GM18505 (cell line): ENCODE measurements at regions not wholly inside any gene's neighbourhood (a gene's known extent, or its start where the extent isn't known, plus 50 kb on each side); places are given as distances from the start of the nearest gene placed in this dataset.

Experiments
- ATAC-seq: cut with Tn5 transposase; IDR thresholded peaks from one replicate; pipeline ENCODE4 v1.9.1; 2021; ENCODE audit not compliant: unreplicated experiment
- POLR2A ChIP-seq: IDR thresholded peaks from 4 replicates; pipeline ENCODE4 v1.6.1; 2011; ENCODE audit warnings: borderline replicate concordance; ENCODE audit not compliant: insufficient read depth, insufficient read length; ENCODE audit errors: extremely low read depth

GRCh38 chr21:35256468-35256988 is 207.4 kb upstream of the RUNX1 start:
- no peak for TF ChIP-seq POLR2A
- ATAC-seq: no peak

- no peak for TF ChIP-seq POLR2A
- ATAC-seq: no peak
Measured at GRCh38 chr21:35254765-35255138, 205.7 kb upstream of the RUNX1 start.

DNA sequence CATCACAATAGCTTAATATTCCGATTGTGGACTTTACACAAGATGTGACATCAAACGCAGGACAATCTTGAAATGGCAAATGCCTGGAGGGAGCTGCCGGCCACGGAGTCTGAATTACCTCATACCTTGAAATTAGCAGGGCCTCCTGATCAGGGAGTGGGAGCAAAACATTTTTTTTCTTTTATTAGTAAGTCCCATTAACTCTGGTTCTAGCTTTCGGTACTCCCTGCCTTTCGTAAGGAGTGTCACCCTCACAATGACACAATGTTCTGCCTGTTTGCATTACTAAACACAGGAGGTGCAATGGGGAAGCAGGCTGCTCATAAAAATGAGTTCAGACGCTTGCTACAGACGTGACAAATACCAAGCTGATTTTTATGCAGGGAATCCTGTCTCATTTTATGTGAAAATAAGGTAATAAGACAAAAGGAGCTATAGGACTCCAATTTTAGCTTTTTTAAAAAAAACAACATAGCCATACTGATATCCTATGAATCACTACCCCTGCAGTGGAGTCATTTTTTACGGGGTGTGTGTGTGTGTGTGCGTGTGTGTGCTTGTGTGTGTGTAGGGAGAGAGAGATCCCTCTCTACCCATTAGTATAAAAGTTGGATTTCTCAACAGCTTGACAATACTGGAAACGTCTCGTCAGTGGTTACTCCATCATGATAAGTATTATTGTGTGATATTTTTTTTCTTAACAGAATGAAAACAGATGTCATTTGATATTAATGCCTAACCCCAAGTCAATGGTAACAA is 205.1 kb upstream of the RUNX1 start:
- TF ChIP-seq POLR2A: no peak
- ATAC-seq: no peak

DNA sequence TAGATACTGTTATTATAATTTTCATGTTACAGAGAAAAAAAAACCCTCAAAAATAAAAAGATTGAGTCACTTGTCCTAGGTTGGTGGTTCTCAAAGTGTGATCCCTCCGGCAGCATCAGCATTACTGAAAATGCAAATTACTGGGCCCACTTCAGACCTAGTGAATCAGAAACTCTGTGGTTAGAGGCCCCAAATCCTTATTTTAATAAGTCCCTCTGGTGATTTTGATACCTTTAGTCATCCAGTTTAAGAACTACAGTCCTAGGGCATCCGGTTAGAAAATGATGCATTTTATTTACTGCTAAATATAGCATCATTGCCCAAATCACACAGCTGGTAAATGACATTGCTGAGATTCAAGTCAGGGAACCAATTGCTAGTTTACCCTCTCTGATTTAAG is 203.7 kb upstream of the RUNX1 start:
- no peak for ATAC-seq
- no peak for TF ChIP-seq POLR2A

DNA sequence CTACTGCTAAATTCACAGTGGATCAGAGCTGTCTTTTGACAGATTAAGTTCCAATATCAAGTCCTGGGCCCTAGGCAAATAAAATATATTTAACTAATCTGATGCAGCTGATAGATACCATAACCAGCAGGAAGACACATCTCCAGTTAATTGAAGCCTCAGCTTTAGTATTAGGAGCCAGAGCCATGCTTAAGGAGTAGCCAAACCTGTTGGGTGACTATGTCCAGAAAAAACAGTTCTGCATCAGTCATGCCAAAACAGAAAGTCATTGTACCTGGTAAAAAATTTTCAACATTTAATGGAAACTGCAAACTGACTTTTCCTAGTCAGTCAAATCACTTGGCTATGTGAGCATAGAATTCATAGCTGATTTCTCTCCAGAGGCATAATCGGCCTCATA is 200.5 kb upstream of the RUNX1 start:
- TF ChIP-seq POLR2A: no peak
- no peak for ATAC-seq

- ATAC-seq: no peak
- no peak for TF ChIP-seq POLR2A
Measured at GRCh38 chr21:35245879-35246278, 196.8 kb upstream of the RUNX1 start.

DNA sequence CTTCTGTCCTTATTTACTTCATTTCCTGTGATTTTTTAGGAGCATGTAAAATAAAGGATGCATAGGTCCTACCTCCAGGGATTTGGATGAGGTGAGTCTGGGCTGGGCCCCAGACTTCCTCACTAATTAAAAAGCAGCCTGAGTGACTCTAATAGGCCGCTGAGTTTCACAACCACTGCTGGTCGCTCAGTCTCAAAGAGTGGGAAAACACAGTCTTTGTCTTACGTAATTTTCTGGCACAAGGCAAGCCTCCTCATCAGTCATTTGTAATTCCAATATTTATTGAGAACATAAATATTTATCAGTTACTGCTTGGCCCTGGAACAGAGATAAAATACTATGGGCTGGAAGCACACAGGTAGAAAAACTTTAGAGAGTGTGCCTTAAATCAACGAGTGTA is 195.4 kb upstream of the RUNX1 start:
- TF ChIP-seq POLR2A: no peak
- no peak for ATAC-seq

- no peak for ATAC-seq
- no peak for TF ChIP-seq POLR2A
Measured at GRCh38 chr21:35243171-35243570, 194.1 kb upstream of the RUNX1 start.

GRCh38 chr21:35239811-35240219 is 190.7 kb upstream of the RUNX1 start:
- TF ChIP-seq POLR2A: no peak
- ATAC-seq: no peak

- no peak for ATAC-seq
- TF ChIP-seq POLR2A: no peak
Measured at GRCh38 chr21:35238119-35238518, 189.0 kb upstream of the RUNX1 start.

- no peak for TF ChIP-seq POLR2A
- no peak for ATAC-seq
Measured at GRCh38 chr21:35237287-35237686, 188.2 kb upstream of the RUNX1 start.

- no peak for TF ChIP-seq POLR2A
- ATAC-seq: no peak
Measured at GRCh38 chr21:35236090-35236489, 187.0 kb upstream of the RUNX1 start.

- TF ChIP-seq POLR2A: no peak
- no peak for ATAC-seq
Measured at GRCh38 chr21:35234725-35235124, 185.6 kb upstream of the RUNX1 start.

GRCh38 chr21:35233756-35234155 is 184.7 kb upstream of the RUNX1 start:
- no peak for ATAC-seq
- TF ChIP-seq POLR2A: no peak
